Breast epithelium (tissue), 4 donors: ENCODE measurements at regions not wholly inside any gene's neighbourhood (a gene's known extent, or its start where the extent isn't known, plus 50 kb on each side); places are given as distances from the start of the nearest gene placed in this dataset.

ENCODE experiments used
- DNase-seq, 2 donors: peaks; one replicate each; pipeline ENCODE4 v3.0.0-alpha.2; 2019; ENCODE audit warnings: low spot score in 2 of 2
- H3K27ac ChIP-seq, 2 donors: fragments of 200-600 bp; sonication (generic) in 1 of 2; one replicate each; pipeline ENCODE4 v1.5.1; 2016 to 2019; ENCODE audit warnings: mild to moderate bottlenecking in 1 of 2
- H3K27me3 ChIP-seq, 2 donors: fragments of 200-600 bp; sonication (generic) in 1 of 2; one replicate each; pipeline versions ENCODE4 v1.5.1 to v1.6.0; 2017 to 2019; ENCODE audit warnings: control low read depth in 1 of 2, mild to moderate bottlenecking in 1 of 2
- H3K36me3 ChIP-seq: fragments of 200-600 bp; one replicate; pipeline ENCODE4 v1.5.1; 2019
- H3K4me1 ChIP-seq, 2 donors: fragments of 200-600 bp; sonication (generic); one replicate each; pipeline ENCODE4 v1.5.1; 2016 to 2019; ENCODE audit warnings: control low read depth in 1 of 2
- H3K4me3 ChIP-seq, 3 donors: fragments of 200-600 bp; sonication (generic); 1 replicate in 2 of 3; 2 replicates in 1 of 3; pipeline ENCODE4 v1.5.1; 2016 to 2019; ENCODE audit warnings: mild to moderate bottlenecking in 3 of 3, moderate library complexity in 2 of 3
- H3K9me3 ChIP-seq, 2 donors: fragments of 200-600 bp; sonication (generic) in 1 of 2; one replicate each; pipeline ENCODE4 v1.5.1; 2016 to 2019; ENCODE audit warnings: control low read depth in 1 of 2
- POLR2A ChIP-seq: fragments of 450-650 bp; IDR thresholded peaks from one replicate; pipeline ENCODE4 v1.6.1; 2016; ENCODE audit warnings: antibody characterized with exemption, mild to moderate bottlenecking, moderate library complexity
- POLR2AphosphoS5 ChIP-seq, 3 donors: sonication (generic); formaldehyde crosslinking; IDR thresholded peaks; one replicate each; pipeline ENCODE4 v1.6.1; 2017; ENCODE audit warnings: antibody characterized with exemption in 3 of 3
- intact Hi-C: fragments of 100-400 bp; cut with DNase I; formaldehyde crosslinking; loops from one replicate; pipeline ENCODE4 v1.15.1; 2023; ENCODE audit warnings: low total_unique reads
- TF ChIP-seq, protein P1 (sequence below), 3 donors: fragments of 450-650 bp; IDR thresholded peaks; one replicate each; pipeline ENCODE4 v1.5.1; 2016 to 2017; ENCODE audit warnings: antibody characterized with exemption in 3 of 3, mild to moderate bottlenecking in 3 of 3, moderate library complexity in 3 of 3

DNA sequence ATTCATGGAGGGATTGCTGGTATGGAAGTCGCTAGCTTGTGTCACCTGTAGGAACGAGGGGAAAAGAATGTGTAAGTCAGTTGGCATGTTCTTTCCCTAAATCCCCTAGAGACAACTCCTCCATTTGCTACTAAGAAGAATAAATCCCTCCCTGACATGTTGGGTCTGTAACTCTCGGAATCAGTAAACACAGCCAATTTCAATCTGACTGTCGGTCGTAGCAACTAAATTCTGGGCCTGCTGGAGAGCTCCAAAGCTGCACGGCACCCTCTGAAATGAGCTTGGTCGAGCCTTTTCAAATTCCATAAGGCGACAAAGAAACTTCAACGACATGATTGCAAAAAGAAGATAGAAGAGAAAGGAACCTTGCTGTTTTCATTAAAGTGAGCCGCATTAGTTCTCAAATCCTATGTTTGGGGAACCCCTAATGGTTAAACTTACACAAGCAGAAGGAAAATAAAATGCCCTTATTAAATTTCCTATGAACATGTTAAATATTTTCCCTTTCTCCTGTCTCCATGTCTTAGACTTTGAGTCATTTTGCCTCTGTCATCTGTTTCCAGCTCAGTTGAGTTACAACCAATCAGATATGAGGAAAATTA lies 735.8 kb upstream of the WWC1 start:
- TF ChIP-seq, protein P1, sequence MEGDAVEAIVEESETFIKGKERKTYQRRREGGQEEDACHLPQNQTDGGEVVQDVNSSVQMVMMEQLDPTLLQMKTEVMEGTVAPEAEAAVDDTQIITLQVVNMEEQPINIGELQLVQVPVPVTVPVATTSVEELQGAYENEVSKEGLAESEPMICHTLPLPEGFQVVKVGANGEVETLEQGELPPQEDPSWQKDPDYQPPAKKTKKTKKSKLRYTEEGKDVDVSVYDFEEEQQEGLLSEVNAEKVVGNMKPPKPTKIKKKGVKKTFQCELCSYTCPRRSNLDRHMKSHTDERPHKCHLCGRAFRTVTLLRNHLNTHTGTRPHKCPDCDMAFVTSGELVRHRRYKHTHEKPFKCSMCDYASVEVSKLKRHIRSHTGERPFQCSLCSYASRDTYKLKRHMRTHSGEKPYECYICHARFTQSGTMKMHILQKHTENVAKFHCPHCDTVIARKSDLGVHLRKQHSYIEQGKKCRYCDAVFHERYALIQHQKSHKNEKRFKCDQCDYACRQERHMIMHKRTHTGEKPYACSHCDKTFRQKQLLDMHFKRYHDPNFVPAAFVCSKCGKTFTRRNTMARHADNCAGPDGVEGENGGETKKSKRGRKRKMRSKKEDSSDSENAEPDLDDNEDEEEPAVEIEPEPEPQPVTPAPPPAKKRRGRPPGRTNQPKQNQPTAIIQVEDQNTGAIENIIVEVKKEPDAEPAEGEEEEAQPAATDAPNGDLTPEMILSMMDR (IDR thresholded peaks at IDR 0.05): no peak
- TF ChIP-seq POLR2AphosphoS5 (IDR thresholded peaks at IDR 0.05): no peak
- no peak for TF ChIP-seq POLR2A
- no peaks in the 10 kb centered on the region for H3K9me3 ChIP-seq
- intact Hi-C loops: no loop called here
- no peak for DNase-seq
- no peaks in the 10 kb centered on the region for H3K27me3 ChIP-seq
- no peaks in the 10 kb centered on the region for H3K4me1 ChIP-seq
- no peak overlapping the region for H3K4me3 ChIP-seq
- no peaks in the 10 kb centered on the region for H3K36me3 ChIP-seq
- no peak overlapping the region for H3K27ac ChIP-seq

DNA sequence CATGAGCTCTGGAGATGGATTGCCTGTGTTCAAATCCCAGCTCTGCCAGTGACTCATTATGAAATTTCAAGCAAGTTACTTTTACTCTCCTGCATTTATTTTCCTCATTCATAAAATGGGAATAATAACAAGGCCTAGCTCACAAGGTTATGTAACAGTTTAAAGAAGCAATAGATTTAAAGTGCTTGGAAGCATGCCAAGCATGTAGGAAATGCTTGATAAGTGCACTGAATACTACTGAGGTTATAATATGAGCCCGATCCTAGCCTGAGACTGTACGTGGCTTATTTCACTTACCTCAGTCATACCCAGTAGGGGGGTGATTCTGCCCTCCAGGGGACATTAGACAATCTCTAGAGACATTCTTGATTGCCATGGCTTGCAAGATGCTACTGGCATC lies 734.1 kb upstream of the WWC1 start:
- no peak for TF ChIP-seq POLR2A
- TF ChIP-seq POLR2AphosphoS5 (IDR thresholded peaks at IDR 0.05): no peak
- TF ChIP-seq, protein P1 (IDR thresholded peaks at IDR 0.05): no peak
- no peak for DNase-seq
- Histone ChIP-seq H3K9me3 (no peaks in the 10 kb centered on the region), H3K4me1 (no peaks in the 10 kb centered on the region), H3K36me3 (no peaks in the 10 kb centered on the region), H3K4me3 (no peak overlapping the region), H3K27me3 (no peaks in the 10 kb centered on the region), H3K27ac (no peak overlapping the region)
- intact Hi-C loops: no loop called here

DNA sequence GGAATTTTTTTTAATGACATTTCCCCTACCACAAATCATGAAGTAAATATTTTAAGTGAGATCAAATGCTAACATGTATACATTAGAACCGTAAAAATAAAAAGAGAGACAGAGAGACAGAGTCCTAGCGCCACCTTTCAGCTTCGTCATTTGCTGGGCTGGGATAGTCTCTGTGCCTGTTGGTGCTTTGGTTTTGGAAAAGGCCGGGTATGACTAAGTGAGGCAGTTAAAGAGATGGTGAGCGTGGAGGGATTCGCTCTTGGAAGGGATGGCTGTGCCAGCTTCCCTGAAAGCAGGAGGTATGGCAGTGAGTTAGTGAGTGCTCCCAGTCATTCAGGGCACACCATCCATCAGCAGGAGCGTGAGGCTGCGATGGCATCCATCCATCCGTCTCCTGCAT lies 729.6 kb upstream of the WWC1 start:
- no peaks in the 10 kb centered on the region for H3K9me3 ChIP-seq
- no peak for TF ChIP-seq POLR2A
- TF ChIP-seq POLR2AphosphoS5 (IDR thresholded peaks at IDR 0.05): no peak
- TF ChIP-seq, protein P1 (IDR thresholded peaks at IDR 0.05): no peak
- intact Hi-C loops: no loop called here
- no peaks in the 10 kb centered on the region for H3K27me3 ChIP-seq
- no peaks in the 10 kb centered on the region for H3K36me3 ChIP-seq
- no peaks in the 10 kb centered on the region for H3K4me1 ChIP-seq
- no peak for DNase-seq
- no peak overlapping the region for H3K4me3 ChIP-seq
- no peak overlapping the region for H3K27ac ChIP-seq

DNA sequence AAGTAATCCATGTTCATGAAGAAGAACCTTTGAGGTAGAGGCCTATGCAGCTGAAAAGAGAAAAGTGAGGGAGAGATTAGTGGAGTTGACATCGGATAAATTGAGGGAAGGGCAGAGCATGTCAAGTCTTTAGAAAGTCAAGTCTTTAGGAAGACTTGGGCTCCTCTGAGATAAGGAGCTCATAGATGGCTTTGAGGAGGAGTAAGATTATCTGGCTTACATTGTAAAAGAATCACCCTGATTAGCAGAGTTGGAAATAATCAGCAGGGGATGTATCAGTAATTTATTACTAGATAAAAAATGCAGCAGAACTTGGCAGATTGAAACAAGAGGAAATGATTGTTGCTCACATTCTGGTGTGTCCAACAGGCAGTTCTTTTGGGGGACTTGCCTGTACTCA lies 727.2 kb upstream of the WWC1 start:
- no peak for DNase-seq
- no peaks in the 10 kb centered on the region for H3K27me3 ChIP-seq
- intact Hi-C loops: no loop called here

DNA sequence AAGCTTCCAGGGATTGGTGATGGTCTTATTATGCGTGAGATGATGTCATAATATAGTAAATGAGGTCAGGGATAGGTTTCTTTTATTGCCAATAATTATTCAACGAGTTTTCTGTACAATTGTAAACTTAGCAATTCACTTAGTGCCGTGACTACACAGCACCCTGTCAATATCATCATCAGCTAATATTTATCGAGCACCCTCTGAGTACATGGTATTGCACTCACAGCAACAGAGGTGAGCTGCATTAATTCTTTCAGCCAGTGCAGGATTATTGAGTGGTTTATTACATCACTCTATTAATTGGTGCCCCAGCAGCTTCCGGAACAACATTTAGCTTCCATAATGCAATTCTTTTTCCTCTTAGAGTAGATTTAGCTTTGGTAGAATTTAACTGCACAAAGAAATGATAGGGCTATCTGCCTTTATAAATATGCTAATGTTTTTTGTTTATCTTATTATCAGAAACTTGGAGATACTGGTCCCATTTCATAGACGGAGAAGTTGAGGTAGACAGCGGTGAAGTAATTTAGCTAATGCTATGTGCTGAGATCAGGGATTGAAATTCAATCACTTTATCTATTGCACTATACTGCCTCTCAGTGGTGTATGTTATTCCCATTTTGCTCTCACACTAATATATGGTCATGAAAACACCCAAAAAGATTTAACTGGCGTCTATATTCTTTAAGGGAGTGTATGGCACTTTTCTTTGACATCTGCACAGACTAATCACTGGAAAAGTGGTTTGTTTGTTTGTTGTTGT lies 726.1 kb upstream of the WWC1 start:
- no peaks in the 10 kb centered on the region for H3K36me3 ChIP-seq
- H3K4me1 ChIP-seq: no peaks in the 10 kb centered on the region
- H3K27me3 ChIP-seq: no peaks in the 10 kb centered on the region
- TF ChIP-seq, protein P1 (IDR thresholded peaks at IDR 0.05): no peak
- TF ChIP-seq POLR2AphosphoS5 (IDR thresholded peaks at IDR 0.05): no peak
- no peak for TF ChIP-seq POLR2A
- no peak overlapping the region for H3K27ac ChIP-seq
- no peak for DNase-seq
- intact Hi-C loops: no loop called here
- H3K4me3 ChIP-seq: no peak overlapping the region
- no peaks in the 10 kb centered on the region for H3K9me3 ChIP-seq

More for the DNA sequence above, 727.2 kb upstream of the WWC1 start:
- Histone ChIP-seq H3K4me3 (no peak overlapping the region), H3K9me3 (no peaks in the 10 kb centered on the region), H3K27ac (no peak overlapping the region), H3K36me3 (no peaks in the 10 kb centered on the region), H3K4me1 (no peaks in the 10 kb centered on the region)
- TF ChIP-seq POLR2AphosphoS5 (IDR thresholded peaks at IDR 0.05) (no peak), POLR2A (no peak)
- TF ChIP-seq, protein P1 (IDR thresholded peaks at IDR 0.05): no peak
